ENCODE measurements at regions not wholly inside any gene's neighbourhood (a gene's known extent, or its start where the extent isn't known, plus 50 kb on each side); places are given as distances from the start of the nearest gene placed in this dataset.

DNA sequence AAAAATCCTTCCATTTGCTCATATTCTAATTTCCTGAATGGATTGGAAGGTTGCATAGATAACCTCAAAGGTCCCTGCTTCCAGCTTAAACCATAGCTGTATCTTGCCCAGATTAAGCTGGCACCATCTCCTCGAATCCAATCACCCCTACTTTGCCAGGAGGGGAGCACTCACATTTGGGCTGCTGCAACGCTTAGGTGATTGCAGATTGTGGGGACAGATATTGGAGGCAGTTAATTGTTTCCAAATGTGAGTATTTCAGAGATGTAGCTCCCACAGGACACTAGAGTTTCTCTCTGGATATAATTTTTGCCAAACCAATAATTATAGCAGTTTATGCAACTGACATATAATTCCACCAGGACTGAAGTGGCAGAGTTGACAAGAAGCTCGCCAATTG is 53.5 kb upstream of the ACSL1 start:
- Mint-ChIP-seq H3K36me3 (no peaks in the 10 kb centered on the region), H3K27ac (no peak overlapping the region)

DNA sequence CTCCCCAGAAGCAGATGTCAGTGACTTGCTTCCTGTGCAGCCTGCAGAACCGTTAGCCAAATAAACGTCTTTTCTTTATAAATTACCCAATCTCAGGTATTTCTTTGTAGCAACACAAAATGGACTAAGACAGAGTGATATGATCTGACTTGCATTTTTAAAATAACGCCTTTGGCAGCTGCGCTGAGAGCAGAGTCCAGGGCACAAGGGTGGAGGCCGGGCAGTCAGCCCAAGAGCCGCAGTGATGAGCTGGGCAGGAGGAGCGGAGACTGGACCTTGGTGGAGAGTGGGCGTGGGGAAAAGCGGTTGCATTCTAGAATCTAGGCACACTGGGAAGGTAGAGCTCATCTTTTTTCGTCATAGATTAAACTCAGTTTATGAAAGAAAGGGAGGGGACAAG is 56.5 kb upstream of the ACSL1 start:
- no peaks in the 10 kb centered on the region for H3K36me3 Mint-ChIP-seq
- H3K27me3 Mint-ChIP-seq, result no peaks in the 10 kb centered on the region
- H3K4me3 Mint-ChIP-seq, result no peak overlapping the region
- H3K4me1 Mint-ChIP-seq, result no peaks in the 10 kb centered on the region
- no peaks in the 10 kb centered on the region for H3K9me3 Mint-ChIP-seq
- no peak for DNase-seq
- H3K27ac Mint-ChIP-seq, result no peak overlapping the region

More for the DNA sequence above, 53.5 kb upstream of the ACSL1 start:
- Mint-ChIP-seq H3K9me3 (no peaks in the 10 kb centered on the region), H3K4me1 (no peaks in the 10 kb centered on the region), H3K4me3 (no peak overlapping the region), H3K27me3 (peaks cover 4% of the 10 kb centered on the region)
- no peak for DNase-seq

GRCh38 chr4:184883024-184883423 is 57.3 kb upstream of the ACSL1 start:
- DNase-seq, result no peak
- H3K27ac Mint-ChIP-seq, result no peak overlapping the region
- H3K9me3 Mint-ChIP-seq, result no peaks in the 10 kb centered on the region
- no peaks in the 10 kb centered on the region for H3K27me3 Mint-ChIP-seq
- no peaks in the 10 kb centered on the region for H3K4me1 Mint-ChIP-seq
- no peak overlapping the region for H3K4me3 Mint-ChIP-seq
- no peaks in the 10 kb centered on the region for H3K36me3 Mint-ChIP-seq

- H3K4me3 Mint-ChIP-seq, result no peak overlapping the region
- no peaks in the 10 kb centered on the region for H3K36me3 Mint-ChIP-seq
- no peaks in the 10 kb centered on the region for H3K4me1 Mint-ChIP-seq
- no peak for DNase-seq
- H3K9me3 Mint-ChIP-seq, result no peaks in the 10 kb centered on the region
- peaks cover 2% of the 10 kb centered on the region for H3K27me3 Mint-ChIP-seq
- no peak overlapping the region for H3K27ac Mint-ChIP-seq
Observed at GRCh38 chr4:184884883-184885282, 59.1 kb upstream of the ACSL1 start.

- Mint-ChIP-seq H3K27ac (no peak overlapping the region), H3K36me3 (no peaks in the 10 kb centered on the region), H3K27me3 (peaks cover 3% of the 10 kb centered on the region), H3K9me3 (no peaks in the 10 kb centered on the region), H3K4me3 (no peak overlapping the region), H3K4me1 (no peaks in the 10 kb centered on the region)
- no peak for DNase-seq
Observed at GRCh38 chr4:184885602-184886001, 59.8 kb upstream of the ACSL1 start.

DNA sequence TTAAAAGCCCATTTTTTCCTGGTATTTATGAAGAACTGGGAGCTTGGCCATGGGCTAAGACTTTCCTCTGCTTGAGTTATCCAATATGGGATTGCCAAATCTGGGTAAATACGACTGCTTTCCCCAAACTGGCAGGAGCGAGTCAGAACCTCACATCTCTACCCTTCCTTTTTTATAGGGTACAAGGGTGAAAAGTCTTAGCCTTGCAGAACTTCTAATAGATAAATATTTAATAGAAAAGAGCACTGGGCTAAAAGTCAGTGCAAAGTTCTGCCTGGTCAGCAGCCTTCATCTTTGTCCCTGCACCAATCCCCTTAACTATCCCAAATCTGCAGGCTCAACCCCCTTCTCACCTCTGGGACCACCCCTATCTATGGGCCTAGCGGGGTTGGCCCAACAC is 61.6 kb upstream of the ACSL1 start:
- Mint-ChIP-seq H3K36me3 (no peaks in the 10 kb centered on the region), H3K27me3 (peaks cover 3% of the 10 kb centered on the region), H3K4me1 (no peaks in the 10 kb centered on the region), H3K4me3 (no peak overlapping the region), H3K27ac (no peak overlapping the region), H3K9me3 (no peaks in the 10 kb centered on the region)
- no peak for DNase-seq

DNA sequence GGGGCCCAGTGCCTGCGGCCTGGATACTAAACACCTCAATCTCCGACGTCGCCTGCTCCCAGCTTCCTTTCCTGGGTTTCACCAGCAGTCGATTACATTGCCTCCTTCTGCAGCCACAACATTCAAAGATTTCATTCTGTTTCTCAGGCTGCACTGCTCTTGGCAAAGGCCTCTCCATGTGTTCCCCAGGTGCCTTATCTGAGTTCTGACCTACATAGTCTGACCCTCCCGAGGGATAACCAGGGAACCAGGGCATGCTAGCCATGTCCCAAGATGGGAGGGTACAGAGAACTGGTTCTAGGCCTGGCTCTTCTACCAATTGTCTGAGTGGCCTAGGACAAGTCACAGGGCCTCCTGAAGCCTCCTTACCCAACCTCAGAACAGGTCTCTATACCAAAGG is 62.2 kb upstream of the ACSL1 start:
- H3K27me3 Mint-ChIP-seq, result peaks cover 3% of the 10 kb centered on the region
- no peak for DNase-seq
- H3K9me3 Mint-ChIP-seq, result no peaks in the 10 kb centered on the region
- no peaks in the 10 kb centered on the region for H3K36me3 Mint-ChIP-seq
- no peak overlapping the region for H3K27ac Mint-ChIP-seq
- H3K4me1 Mint-ChIP-seq, result no peaks in the 10 kb centered on the region
- no peak overlapping the region for H3K4me3 Mint-ChIP-seq

DNA sequence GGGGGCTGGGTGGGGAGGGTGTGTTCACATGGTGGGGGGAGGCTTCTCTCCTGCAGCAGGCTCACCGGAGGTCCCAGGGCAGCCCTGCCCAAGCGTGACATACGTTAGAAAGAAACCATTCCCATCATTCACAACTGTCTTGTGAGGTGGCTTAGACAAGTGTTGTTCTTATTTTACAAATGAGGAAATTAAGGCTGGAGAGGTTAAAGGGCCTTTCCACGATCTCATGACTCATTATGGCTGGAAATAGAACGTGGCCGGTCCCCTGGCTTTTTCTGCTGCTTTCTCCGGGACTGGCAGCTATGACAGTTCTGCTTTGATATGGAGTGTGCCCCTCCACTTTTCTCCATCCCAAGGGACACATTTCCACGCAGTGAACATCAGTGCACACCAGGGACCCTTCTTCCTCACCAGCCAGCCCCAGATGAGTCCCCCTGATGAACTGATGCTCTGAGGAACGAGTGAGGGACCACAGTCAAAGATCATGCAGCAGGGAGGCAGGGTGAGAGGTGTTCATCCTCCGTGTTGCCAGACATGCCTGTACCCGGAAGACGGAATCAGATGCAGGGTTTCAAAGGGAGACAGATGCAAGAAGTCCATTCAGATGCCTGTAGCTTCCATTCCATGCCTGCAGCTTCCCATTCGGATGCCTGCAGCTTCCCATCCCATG is 64.0 kb upstream of the ACSL1 start:
- H3K36me3 Mint-ChIP-seq, result no peaks in the 10 kb centered on the region
- no peak for DNase-seq
- no peak overlapping the region for H3K4me3 Mint-ChIP-seq
- peaks cover 3% of the 10 kb centered on the region for H3K27me3 Mint-ChIP-seq
- H3K9me3 Mint-ChIP-seq, result no peaks in the 10 kb centered on the region
- no peak overlapping the region for H3K27ac Mint-ChIP-seq
- H3K4me1 Mint-ChIP-seq, result no peaks in the 10 kb centered on the region

DNA sequence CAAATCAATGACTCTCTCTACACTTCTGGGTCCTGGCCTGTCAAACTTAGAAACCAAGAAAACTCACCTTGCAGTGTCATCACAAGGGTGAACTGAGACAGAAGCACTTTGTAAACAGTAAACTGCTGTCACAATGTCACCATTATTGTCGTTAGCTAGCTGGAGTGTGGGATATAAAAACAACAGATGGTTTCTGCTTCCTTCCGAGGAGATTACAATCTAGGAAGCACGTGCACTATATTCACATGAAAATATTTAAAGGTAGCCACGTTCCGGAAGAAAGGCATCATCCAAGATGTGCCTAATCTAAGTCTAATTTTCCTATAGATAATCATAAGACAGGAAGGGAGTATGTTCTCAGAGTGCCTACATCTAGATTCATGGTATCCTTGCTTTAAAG is 64.7 kb upstream of the ACSL1 start:
- Mint-ChIP-seq H3K4me3 (no peak overlapping the region), H3K9me3 (no peaks in the 10 kb centered on the region), H3K27me3 (peaks cover 3% of the 10 kb centered on the region), H3K4me1 (no peaks in the 10 kb centered on the region), H3K27ac (no peak overlapping the region), H3K36me3 (no peaks in the 10 kb centered on the region)
- DNase-seq, result no peak

GRCh38 chr4:184891816-184892397 is 66.1 kb upstream of the ACSL1 start:
- DNase-seq, result no peak
- H3K4me1 Mint-ChIP-seq, result no peaks in the 10 kb centered on the region
- no peak overlapping the region for H3K27ac Mint-ChIP-seq
- H3K4me3 Mint-ChIP-seq, result no peak overlapping the region
- no peaks in the 10 kb centered on the region for H3K36me3 Mint-ChIP-seq
- H3K9me3 Mint-ChIP-seq, result no peaks in the 10 kb centered on the region
- peaks cover 3% of the 10 kb centered on the region for H3K27me3 Mint-ChIP-seq

DNA sequence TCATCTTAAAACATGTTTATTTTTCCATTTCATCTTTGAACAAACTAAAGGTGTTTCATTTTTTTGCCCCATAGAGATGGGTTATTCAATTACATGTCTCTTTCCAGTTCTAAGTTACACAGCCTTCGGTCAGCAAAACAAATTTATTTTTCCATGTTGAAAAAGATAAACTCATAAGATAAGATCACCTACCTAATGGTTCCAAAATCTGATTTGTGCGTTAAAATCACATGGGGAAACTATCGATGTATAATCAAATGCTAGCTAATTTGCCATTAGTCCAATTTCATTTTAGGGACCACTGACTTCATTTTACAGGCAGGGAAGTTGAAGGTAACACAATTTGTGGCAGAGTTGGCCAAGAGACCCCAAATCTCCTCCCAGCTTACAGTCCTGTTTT is 67.2 kb upstream of the ACSL1 start:
- no peak for DNase-seq
- peaks cover 3% of the 10 kb centered on the region for H3K27me3 Mint-ChIP-seq
- no peaks in the 10 kb centered on the region for H3K4me1 Mint-ChIP-seq

GRCh38 chr4:184893801-184894571 is 68.2 kb upstream of the ACSL1 start:
- no peaks in the 10 kb centered on the region for H3K36me3 Mint-ChIP-seq

More for the DNA sequence above, 67.2 kb upstream of the ACSL1 start:
- Mint-ChIP-seq H3K36me3 (no peaks in the 10 kb centered on the region), H3K27ac (no peak overlapping the region), H3K9me3 (no peaks in the 10 kb centered on the region), H3K4me3 (no peak overlapping the region)

GRCh38 chr4:184895012-184895695 is 69.4 kb upstream of the ACSL1 start:
- no peak for DNase-seq
- Mint-ChIP-seq H3K27ac (no peak overlapping the region), H3K36me3 (no peaks in the 10 kb centered on the region), H3K4me3 (no peak overlapping the region), H3K4me1 (no peaks in the 10 kb centered on the region), H3K27me3 (no peaks in the 10 kb centered on the region), H3K9me3 (no peaks in the 10 kb centered on the region)

More at GRCh38 chr4:184893801-184894571, 68.2 kb upstream of the ACSL1 start:
- Mint-ChIP-seq H3K27me3 (peaks cover 3% of the 10 kb centered on the region), H3K27ac (no peak overlapping the region), H3K9me3 (no peaks in the 10 kb centered on the region), H3K4me1 (no peaks in the 10 kb centered on the region), H3K4me3 (no peak overlapping the region)
- no peak for DNase-seq

GRCh38 chr4:184896868-184897715 is 71.3 kb upstream of the ACSL1 start:
- no peaks in the 10 kb centered on the region for H3K9me3 Mint-ChIP-seq
- H3K36me3 Mint-ChIP-seq, result no peaks in the 10 kb centered on the region
- DNase-seq, result no peak
- no peaks in the 10 kb centered on the region for H3K27me3 Mint-ChIP-seq
- no peak overlapping the region for H3K27ac Mint-ChIP-seq
- H3K4me1 Mint-ChIP-seq, result no peaks in the 10 kb centered on the region
- no peak overlapping the region for H3K4me3 Mint-ChIP-seq
